Fibroblast of peridontal ligament (primary cell): ENCODE measurements at regions not wholly inside any gene's neighbourhood (a gene's known extent, or its start where the extent isn't known, plus 50 kb on each side); places are given as distances from the start of the nearest gene placed in this dataset.

Experiments
- DNase-seq: peaks from one replicate; pipeline ENCODE4 v3.0.0-alpha.2; 2010; ENCODE audit errors: extremely low read depth

- no peak for DNase-seq
Measured at GRCh38 chr12:85509081-85509856, 229.2 kb downstream of the ALX1 start.

- DNase-seq: no peak
Measured at GRCh38 chr12:85509857-85510256, 229.8 kb downstream of the ALX1 start.

- no peak for DNase-seq
Measured at GRCh38 chr12:85516039-85516438, 236.0 kb downstream of the ALX1 start.

- no peak for DNase-seq
Measured at GRCh38 chr12:85516667-85517325, 236.8 kb downstream of the ALX1 start.

- DNase-seq: no peak
Measured at GRCh38 chr12:85519163-85519562, 239.1 kb downstream of the ALX1 start.

GRCh38 chr12:85523197-85523596 lies 243.2 kb downstream of the ALX1 start:
- no peak for DNase-seq

GRCh38 chr12:85527192-85527591 lies 247.2 kb downstream of the ALX1 start:
- DNase-seq: no peak

- DNase-seq: no peak
Measured at GRCh38 chr12:85529896-85530295, 249.9 kb downstream of the ALX1 start.

GRCh38 chr12:85530456-85530855 lies 250.4 kb downstream of the ALX1 start:
- DNase-seq: no peak

- DNase-seq: no peak
Measured at GRCh38 chr12:85531341-85531740, 251.3 kb downstream of the ALX1 start.

- DNase-seq: no peak
Measured at GRCh38 chr12:85549640-85550039, 269.6 kb downstream of the ALX1 start.

- DNase-seq: no peak
Measured at GRCh38 chr12:85550924-85551323, 270.9 kb downstream of the ALX1 start.

- DNase-seq: no peak
Measured at GRCh38 chr12:85552461-85552860, 272.4 kb downstream of the ALX1 start.

GRCh38 chr12:85557850-85558249 lies 277.8 kb downstream of the ALX1 start:
- no peak for DNase-seq

- no peak for DNase-seq
Measured at GRCh38 chr12:85558684-85559083, 277.5 kb downstream of the RASSF9 start.

- no peak for DNase-seq
Measured at GRCh38 chr12:85559127-85559526, 277.1 kb downstream of the RASSF9 start.

GRCh38 chr12:85559536-85559935 lies 276.7 kb downstream of the RASSF9 start:
- DNase-seq: no peak

- no peak for DNase-seq
Measured at GRCh38 chr12:85562765-85563164, 273.4 kb downstream of the RASSF9 start.

- DNase-seq: no peak
Measured at GRCh38 chr12:85564786-85565185, 271.4 kb downstream of the RASSF9 start.

GRCh38 chr12:85568395-85569103 lies 267.7 kb downstream of the RASSF9 start:
- DNase-seq: no peak

- no peak for DNase-seq
Measured at GRCh38 chr12:85569261-85569660, 266.9 kb downstream of the RASSF9 start.

GRCh38 chr12:85572956-85573355 lies 263.3 kb downstream of the RASSF9 start:
- peak; percentile 5 for DNase-seq
